ENCODE measurements at regions not wholly inside any gene's neighbourhood (a gene's known extent, or its start where the extent isn't known, plus 50 kb on each side); places are given as distances from the start of the nearest gene placed in this dataset.

GRCh38 chr15:67892559-67893377 is 52.9 kb upstream of the RNU6-1 start:
- DNase-seq: no peak

GRCh38 chr15:67895237-67895636 is 55.4 kb upstream of the RNU6-1 start:
- DNase-seq: no peak

- peak; percentile 25 for DNase-seq
These were observed 57.9 kb upstream of the RNU6-1 start for GRCh38 chr15:67897646-67898339.

GRCh38 chr15:67899596-67900283 is 59.9 kb upstream of the RNU6-1 start:
- no peak for DNase-seq

- DNase-seq: no peak
These were observed 60.8 kb upstream of the RNU6-1 start for GRCh38 chr15:67900621-67901147.

DNA sequence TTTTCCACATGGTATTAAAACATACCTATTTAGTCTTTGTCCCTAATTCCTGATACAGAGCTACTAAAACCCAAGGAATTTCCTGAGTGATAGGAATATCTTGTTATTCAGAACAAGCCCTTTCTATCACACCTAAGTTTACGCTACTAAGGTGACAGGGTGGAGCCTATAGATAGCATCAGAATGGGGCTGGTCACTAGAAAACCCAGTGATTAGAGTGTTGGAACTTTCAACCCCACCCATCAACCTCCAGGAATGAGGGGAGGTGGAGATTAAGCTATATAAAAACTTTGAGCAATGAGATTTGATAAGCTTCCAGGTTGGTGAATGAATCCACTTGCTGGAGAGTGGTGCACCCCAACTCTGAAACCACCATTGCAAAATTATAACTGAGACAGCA is 62.1 kb upstream of the RNU6-1 start:
- DNase-seq: no peak

GRCh38 chr15:67902579-67903009 is 62.7 kb upstream of the RNU6-1 start:
- DNase-seq: peak; percentile 74

DNA sequence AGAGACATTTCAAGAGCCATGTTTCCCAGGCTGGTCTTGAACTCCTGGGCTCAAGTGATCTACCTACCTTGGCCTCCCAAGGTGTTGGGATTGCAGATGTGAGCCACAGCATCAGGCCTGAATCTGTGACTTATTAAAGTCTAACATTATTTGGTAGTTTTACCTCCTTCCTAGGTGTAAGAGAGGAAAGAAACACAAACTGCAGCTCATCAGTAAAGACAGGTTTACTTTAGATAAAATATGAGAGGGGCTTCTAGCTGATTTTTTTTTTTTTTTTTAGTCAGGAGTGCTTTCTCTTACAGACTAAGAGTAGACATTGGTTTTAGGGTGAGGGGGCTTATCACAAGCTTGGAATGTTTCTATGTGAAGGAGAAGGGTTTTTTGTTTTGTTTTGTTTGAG is 63.9 kb upstream of the RNU6-1 start:
- no peak for DNase-seq

GRCh38 chr15:67905628-67906027 is 65.8 kb upstream of the RNU6-1 start:
- DNase-seq: no peak

GRCh38 chr15:67906382-67906781 is 66.5 kb upstream of the RNU6-1 start:
- no peak for DNase-seq

DNA sequence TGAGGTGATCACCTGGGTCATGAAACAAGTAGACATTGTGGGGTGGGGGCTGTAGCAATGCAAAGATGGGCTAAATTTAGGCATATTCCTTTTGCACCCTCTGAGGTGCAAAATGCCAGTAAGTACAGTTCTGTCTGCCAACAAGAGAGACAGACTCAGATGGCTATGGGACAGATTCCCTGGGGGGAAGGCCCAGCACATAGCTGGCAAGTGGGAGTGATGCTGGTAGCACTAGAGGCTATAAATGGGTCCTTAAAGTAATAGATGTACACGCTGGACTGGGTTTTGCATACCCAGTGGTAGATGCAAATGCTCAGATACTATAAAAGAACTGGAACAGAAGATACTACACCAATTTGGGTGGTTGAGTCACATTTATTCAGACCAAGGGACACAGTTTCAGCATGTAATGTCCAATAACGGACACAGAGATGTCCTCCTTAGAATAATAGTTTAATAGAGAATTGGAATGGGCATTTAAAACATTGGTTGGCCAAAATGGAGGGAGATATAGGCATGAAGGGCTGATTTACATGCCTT is 67.4 kb upstream of the RNU6-1 start:
- no peak for DNase-seq

GRCh38 chr15:67908756-67909155 is 68.9 kb upstream of the RNU6-1 start:
- no peak for DNase-seq

GRCh38 chr15:67911727-67912126 is 71.9 kb upstream of the RNU6-1 start:
- DNase-seq: no peak

DNA sequence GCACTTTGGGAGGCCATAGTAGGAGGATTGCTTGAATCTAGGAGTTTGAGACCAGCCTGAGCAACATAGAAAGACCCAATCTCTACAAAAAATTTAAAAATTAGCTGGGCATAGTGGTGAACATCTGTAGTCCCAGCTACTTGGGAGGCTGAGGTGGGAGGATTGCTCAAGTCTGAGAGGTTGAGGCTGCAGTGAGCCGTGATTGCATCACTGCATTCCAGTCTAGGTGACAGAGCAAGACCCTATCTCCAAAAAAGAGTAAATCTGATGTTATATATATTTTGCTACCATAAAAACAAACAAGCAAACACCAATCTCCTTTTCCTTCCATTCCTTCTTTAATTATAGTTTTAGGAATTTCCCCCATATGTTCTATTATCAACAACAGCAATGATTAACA is 74.2 kb upstream of the RNU6-1 start:
- no peak for DNase-seq

- peak; percentile 27 for DNase-seq
These were observed 75.0 kb upstream of the RNU6-1 start for GRCh38 chr15:67914537-67915460.

- peak; percentile 26 for DNase-seq
These were observed 75.9 kb upstream of the RNU6-1 start for GRCh38 chr15:67915461-67916374.

GRCh38 chr15:67916565-67916964 is 76.7 kb upstream of the RNU6-1 start:
- no peak for DNase-seq

DNA sequence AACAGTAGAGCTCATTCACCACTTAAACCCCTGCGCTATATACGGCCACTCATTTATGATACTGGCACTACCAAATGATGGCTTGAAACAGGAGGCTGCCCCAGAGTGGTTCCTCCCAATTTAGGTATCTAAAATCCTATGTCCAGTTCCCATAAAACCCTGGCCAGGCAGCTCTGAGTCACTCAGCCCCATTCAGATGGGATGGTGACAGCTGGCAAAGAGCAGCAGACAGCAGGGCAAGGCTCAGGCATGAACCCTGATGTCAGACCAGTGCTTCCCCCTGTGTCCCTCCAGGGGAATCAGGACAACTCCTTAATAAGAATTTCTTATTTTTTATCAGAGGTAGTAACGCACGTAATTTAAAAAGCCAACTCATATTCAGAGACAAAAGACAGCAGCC is 77.2 kb upstream of the RNU6-1 start:
- DNase-seq: no peak

DNA sequence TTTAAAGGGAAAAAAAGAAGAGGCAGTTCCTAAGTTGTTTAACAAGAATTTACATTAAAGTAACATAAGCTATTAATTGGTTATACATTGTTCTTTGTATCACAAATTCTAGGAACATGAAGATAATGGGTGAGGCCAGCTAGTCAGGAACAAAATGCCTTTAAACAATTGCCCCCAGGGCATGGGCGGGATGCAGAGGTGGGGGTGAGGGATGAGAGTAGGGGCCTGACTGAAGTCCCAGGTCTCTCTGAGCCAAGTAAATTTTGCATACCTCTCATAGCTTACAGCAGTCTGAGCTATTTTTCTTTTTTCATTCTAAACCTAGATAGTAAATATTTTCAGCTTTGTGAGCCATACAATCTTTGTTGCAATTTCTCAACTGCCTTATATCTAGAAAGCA is 77.8 kb upstream of the RNU6-1 start:
- no peak for DNase-seq

- DNase-seq: no peak
These were observed 78.5 kb upstream of the RNU6-1 start for GRCh38 chr15:67918205-67918861.

All from NCI-H2227 treated with DMSO at 0.1 percent for 48 hours (cell line).